ENCODE measurements at regions not wholly inside any gene's neighbourhood (a gene's known extent, or its start where the extent isn't known, plus 50 kb on each side); places are given as distances from the start of the nearest gene placed in this dataset.

GRCh38 chr14:82190742-82191141, 657.1 kb upstream of the SEL1L start:
- intact Hi-C loops (cut with DNase I): no loop called here
- Histone ChIP-seq H3K4me1 (no peaks in the 10 kb centered on the region), H3K4me3 (replicated peaks in 1 of 3) (no peak overlapping the region), H3K9me3 (no peaks in the 10 kb centered on the region), H3K27ac (no peak overlapping the region), H3K27me3 (no peaks in the 10 kb centered on the region), H3K36me3 (no peaks in the 10 kb centered on the region)
- WGBS, 2 donors: 69 to 73% methylated on average over 3 of the region's 3 CpGs
- DNase-seq: no peak
- no peak for TF ChIP-seq CTCF (IDR thresholded peaks at IDR 0.05)
- TF ChIP-seq POLR2A (IDR thresholded peaks at IDR 0.05): no peak

DNA sequence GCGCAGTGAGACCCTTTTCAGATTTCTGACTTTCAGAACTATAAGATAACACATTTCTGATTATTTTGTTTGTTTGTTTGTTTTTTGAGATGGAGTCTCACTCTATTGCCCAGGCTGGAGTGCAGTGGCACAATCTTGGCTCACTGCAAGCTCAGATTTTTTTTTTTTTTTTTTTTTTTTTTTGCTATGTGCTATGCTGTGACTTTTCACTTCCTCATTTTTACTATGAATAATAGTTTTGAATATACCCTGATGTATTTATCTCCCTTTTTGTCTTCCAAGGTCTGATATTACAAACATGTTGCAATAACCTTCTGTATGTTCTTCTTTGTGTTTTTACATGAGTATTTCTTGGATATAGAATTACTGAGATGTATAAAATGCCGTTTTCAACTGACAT, 658.7 kb upstream of the SEL1L start:
- Histone ChIP-seq H3K36me3 (no peaks in the 10 kb centered on the region), H3K27me3 (no peaks in the 10 kb centered on the region), H3K4me1 (no peaks in the 10 kb centered on the region), H3K27ac (no peak overlapping the region), H3K4me3 (replicated peaks in 1 of 3) (no peak overlapping the region), H3K9me3 (no peaks in the 10 kb centered on the region)
- intact Hi-C loops (cut with DNase I): no loop called here
- TF ChIP-seq POLR2A (IDR thresholded peaks at IDR 0.05) (no peak), CTCF (IDR thresholded peaks at IDR 0.05) (no peak)
- no peak for DNase-seq
- WGBS, 2 donors: 81 to 91% methylated on average over 2 of the region's 2 CpGs

- TF ChIP-seq CTCF (IDR thresholded peaks at IDR 0.05): no peak
- TF ChIP-seq POLR2A (IDR thresholded peaks at IDR 0.05): no peak
- H3K4me1 ChIP-seq: no peaks in the 10 kb centered on the region
- intact Hi-C loops (cut with DNase I): no loop called here
- no peak overlapping the region for H3K4me3 ChIP-seq (replicated peaks in 1 of 3)
- WGBS, 2 donors: 20 to 62% methylated on average over 2 of the region's 2 CpGs
- H3K36me3 ChIP-seq: no peaks in the 10 kb centered on the region
- H3K27ac ChIP-seq: no peak overlapping the region
- H3K27me3 ChIP-seq: no peaks in the 10 kb centered on the region
- DNase-seq: no peak
- H3K9me3 ChIP-seq: no peaks in the 10 kb centered on the region
These were observed 689.6 kb upstream of the SEL1L start for GRCh38 chr14:82223276-82223675.

DNA sequence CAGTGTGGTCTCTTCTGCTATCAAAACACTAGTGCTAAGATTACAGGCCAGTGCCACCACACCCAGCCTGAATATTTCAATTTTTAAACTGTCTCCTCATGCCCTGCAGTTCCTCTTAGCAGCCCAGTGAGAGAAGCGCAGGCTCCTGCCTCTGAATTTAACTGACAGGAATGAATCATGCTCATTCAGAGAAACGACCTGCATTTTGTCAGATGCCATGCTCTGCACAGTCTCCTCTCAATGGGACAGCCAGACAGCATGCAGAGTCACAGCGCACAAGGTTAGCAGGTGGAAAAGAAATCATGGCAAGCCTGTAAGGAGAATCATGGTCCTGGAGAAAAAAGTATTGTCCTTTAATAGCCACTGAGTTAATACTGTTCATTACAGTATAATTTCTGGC, 691.0 kb upstream of the SEL1L start:
- Histone ChIP-seq H3K27me3 (no peaks in the 10 kb centered on the region), H3K9me3 (no peaks in the 10 kb centered on the region), H3K36me3 (no peaks in the 10 kb centered on the region), H3K4me1 (no peaks in the 10 kb centered on the region), H3K4me3 (replicated peaks in 1 of 3) (no peak overlapping the region), H3K27ac (no peak overlapping the region)
- 64 to 78% methylated on average over 3 of the region's 3 CpGs for WGBS, 2 donors
- intact Hi-C loops (cut with DNase I): no loop called here
- no peak for DNase-seq
- TF ChIP-seq POLR2A (IDR thresholded peaks at IDR 0.05) (no peak), CTCF (IDR thresholded peaks at IDR 0.05) (no peak)

DNA sequence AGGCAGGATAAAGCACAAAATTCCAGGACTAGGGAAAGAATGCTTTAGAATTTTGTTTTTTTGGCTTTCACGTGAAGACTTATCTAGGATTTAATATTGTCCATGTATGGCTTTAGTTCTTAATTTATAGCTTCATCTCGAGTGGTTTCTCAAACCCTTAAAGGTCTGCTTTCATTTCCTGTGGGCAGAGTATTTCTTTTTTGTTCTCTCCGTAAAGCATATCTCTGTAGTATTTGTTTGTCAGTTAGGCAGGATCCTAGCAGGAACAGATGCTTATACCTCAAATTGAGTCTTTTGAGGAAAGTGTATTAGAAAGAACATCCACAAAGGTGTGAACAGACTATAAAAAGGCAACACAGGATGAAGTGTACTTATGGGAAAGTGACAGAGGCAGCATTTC, 697.1 kb upstream of the SEL1L start:
- Histone ChIP-seq H3K27ac (no peak overlapping the region), H3K4me3 (replicated peaks in 1 of 3) (no peak overlapping the region), H3K27me3 (no peaks in the 10 kb centered on the region), H3K36me3 (no peaks in the 10 kb centered on the region), H3K4me1 (no peaks in the 10 kb centered on the region), H3K9me3 (no peaks in the 10 kb centered on the region)
- DNase-seq: no peak
- intact Hi-C loops (cut with DNase I): no loop called here
- 65 to 77% methylated on average over 3 of the region's 3 CpGs for WGBS, 2 donors
- no peak for TF ChIP-seq CTCF (IDR thresholded peaks at IDR 0.05)
- no peak for TF ChIP-seq POLR2A (IDR thresholded peaks at IDR 0.05)
